ENCODE measurements at regions not wholly inside any gene's neighbourhood (a gene's known extent, or its start where the extent isn't known, plus 50 kb on each side); places are given as distances from the start of the nearest gene placed in this dataset.

- no peak for FAIRE-seq
Observed at GRCh38 chr14:49220492-49220891, 365.7 kb downstream of the RPS29 start.

GRCh38 chr14:49218436-49219092 is 367.6 kb downstream of the RPS29 start:
- FAIRE-seq = no peak

GRCh38 chr14:49212721-49213120 is 373.5 kb downstream of the RPS29 start:
- FAIRE-seq = no peak

- no peak for FAIRE-seq
Observed at GRCh38 chr14:49209416-49209815, 376.8 kb downstream of the RPS29 start.

GRCh38 chr14:49206828-49207227 is 379.4 kb downstream of the RPS29 start:
- FAIRE-seq = no peak

- FAIRE-seq = no peak
Observed at GRCh38 chr14:49203676-49204075, 382.5 kb downstream of the RPS29 start.

- no peak for FAIRE-seq
Observed at GRCh38 chr14:49199159-49199558, 387.0 kb downstream of the RPS29 start.

- FAIRE-seq = no peak
Observed at GRCh38 chr14:49196327-49196726, 389.9 kb downstream of the RPS29 start.

- no peak for FAIRE-seq
Observed at GRCh38 chr14:49194067-49194466, 392.1 kb downstream of the RPS29 start.

GRCh38 chr14:49193332-49194065 is 392.7 kb downstream of the RPS29 start:
- no peak for FAIRE-seq

- FAIRE-seq = no peak
Observed at GRCh38 chr14:49191380-49191779, 394.8 kb downstream of the RPS29 start.

GRCh38 chr14:49189375-49189774 is 396.8 kb downstream of the RPS29 start:
- no peak for FAIRE-seq

GRCh38 chr14:49187799-49188198 is 398.4 kb downstream of the RPS29 start:
- FAIRE-seq = no peak

- no peak for FAIRE-seq
Observed at GRCh38 chr14:49173765-49174373, 412.3 kb downstream of the RPS29 start.

- no peak for FAIRE-seq
Observed at GRCh38 chr14:49164074-49164473, 422.1 kb downstream of the RPS29 start.

- FAIRE-seq = no peak
Observed at GRCh38 chr14:49160983-49161382, 425.2 kb downstream of the RPS29 start.

- no peak for FAIRE-seq
Observed at GRCh38 chr14:49159081-49159480, 427.1 kb downstream of the RPS29 start.

GRCh38 chr14:49139593-49139992 is 446.6 kb downstream of the RPS29 start:
- no peak for FAIRE-seq

- no peak for FAIRE-seq
Observed at GRCh38 chr14:49134940-49135339, 451.2 kb downstream of the RPS29 start.

GRCh38 chr14:49121246-49121645 is 464.9 kb downstream of the RPS29 start:
- no peak for FAIRE-seq

GRCh38 chr14:49114161-49114893 is 471.9 kb downstream of the RPS29 start:
- FAIRE-seq = no peak

- FAIRE-seq = no peak
Observed at GRCh38 chr14:49106741-49107667, 479.2 kb downstream of the RPS29 start.
